Thyroid gland (tissue), 4 donors: ENCODE measurements at regions not wholly inside any gene's neighbourhood (a gene's known extent, or its start where the extent isn't known, plus 50 kb on each side); places are given as distances from the start of the nearest gene placed in this dataset.

Experiments used
- DNase-seq, 2 donors: peaks; one replicate each; pipeline ENCODE4 v3.0.0-alpha.2; 2019
- H3K27ac ChIP-seq, 3 donors: fragments of 200-600 bp; sonication (generic); 1 replicate in 2 of 3; 2 replicates in 1 of 3; pipeline ENCODE4 v1.5.1; 2016 to 2019; ENCODE audit warnings: mild to moderate bottlenecking in 1 of 3, moderate library complexity in 1 of 3
- H3K27me3 ChIP-seq: fragments of 200-600 bp; sonication (generic); one replicate; pipeline ENCODE4 v1.5.1; 2019
- H3K36me3 ChIP-seq, 2 donors: fragments of 200-600 bp; sonication (generic); one replicate each; pipeline ENCODE4 v1.5.1; 2016 to 2019
- H3K4me1 ChIP-seq, 2 donors: fragments of 200-600 bp; sonication (generic); one replicate each; pipeline ENCODE4 v1.5.1; 2017 to 2019
- H3K4me3 ChIP-seq, 3 donors: fragments of 200-600 bp; sonication (generic); replicated peaks in 1 of 3; 1 replicate in 2 of 3; 2 replicates in 1 of 3; pipeline ENCODE4 v1.5.1; 2016; ENCODE audit warnings: mild to moderate bottlenecking in 1 of 3
- H3K9me3 ChIP-seq: fragments of 200-600 bp; sonication (generic); one replicate; pipeline ENCODE4 v1.5.1; 2017
- POLR2A ChIP-seq, 2 donors: fragments of 450-650 bp; IDR thresholded peaks; one replicate each; pipeline ENCODE4 v1.6.1; 2017; ENCODE audit warnings: antibody characterized with exemption in 2 of 2, mild to moderate bottlenecking in 2 of 2, moderate library complexity in 1 of 2
- WGBS, 2 donors: methylation state at CpG; one replicate each; pipeline ENCODE4 v1.1.5; 2017; 5-methylcytosine and 5-hydroxymethylcytosine counted together
- intact Hi-C: fragments of 100-400 bp; cut with DNase I; formaldehyde crosslinking; loops from one replicate; pipeline ENCODE4 v1.15.1; 2023
- TF ChIP-seq, protein P1 (sequence below), 6 experiments: fragments of 200-600 bp in 3 of 6; fragments of 450-650 bp in 3 of 6; sonication (generic) in 3 of 6; IDR thresholded peaks; one replicate each; pipeline ENCODE4 v1.5.1; 2016 to 2019; ENCODE audit warnings: antibody characterized with exemption in 6 of 6, mild to moderate bottlenecking in 2 of 6, inconsistent platforms in 1 of 6, moderate library complexity in 1 of 6

DNA sequence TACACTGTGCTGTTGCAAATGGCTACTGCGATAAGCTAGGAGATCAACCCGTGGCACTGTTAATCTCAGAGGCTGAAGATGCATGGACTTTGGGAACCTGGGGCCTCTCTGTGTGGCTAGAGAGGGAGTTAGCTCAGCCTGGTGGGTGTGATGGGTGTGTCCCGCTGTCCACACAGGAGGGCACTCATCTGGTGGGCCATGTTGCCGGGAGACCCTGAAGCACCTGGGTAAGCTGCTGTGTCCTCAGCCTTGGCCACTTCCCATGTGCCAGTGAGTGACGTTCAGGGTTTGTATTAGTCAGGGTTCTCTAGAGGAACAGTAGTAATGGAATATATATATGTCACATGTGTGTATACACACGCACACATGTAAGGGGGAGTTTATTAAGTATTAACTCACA lies 132.7 kb downstream of the ERMARD start:
- intact Hi-C loops: no loop called here
- Histone ChIP-seq H3K27me3 (no peaks in the 10 kb centered on the region), H3K27ac (no peak overlapping the region), H3K9me3 (no peaks in the 10 kb centered on the region), H3K4me1 (no peaks in the 10 kb centered on the region), H3K36me3 (no peaks in the 10 kb centered on the region), H3K4me3 (no peak overlapping the region)
- no peak for DNase-seq
- 80 to 86% methylated on average over 5 to 6 of the region's 6 CpGs for WGBS, 2 donors
- TF ChIP-seq, protein P1, sequence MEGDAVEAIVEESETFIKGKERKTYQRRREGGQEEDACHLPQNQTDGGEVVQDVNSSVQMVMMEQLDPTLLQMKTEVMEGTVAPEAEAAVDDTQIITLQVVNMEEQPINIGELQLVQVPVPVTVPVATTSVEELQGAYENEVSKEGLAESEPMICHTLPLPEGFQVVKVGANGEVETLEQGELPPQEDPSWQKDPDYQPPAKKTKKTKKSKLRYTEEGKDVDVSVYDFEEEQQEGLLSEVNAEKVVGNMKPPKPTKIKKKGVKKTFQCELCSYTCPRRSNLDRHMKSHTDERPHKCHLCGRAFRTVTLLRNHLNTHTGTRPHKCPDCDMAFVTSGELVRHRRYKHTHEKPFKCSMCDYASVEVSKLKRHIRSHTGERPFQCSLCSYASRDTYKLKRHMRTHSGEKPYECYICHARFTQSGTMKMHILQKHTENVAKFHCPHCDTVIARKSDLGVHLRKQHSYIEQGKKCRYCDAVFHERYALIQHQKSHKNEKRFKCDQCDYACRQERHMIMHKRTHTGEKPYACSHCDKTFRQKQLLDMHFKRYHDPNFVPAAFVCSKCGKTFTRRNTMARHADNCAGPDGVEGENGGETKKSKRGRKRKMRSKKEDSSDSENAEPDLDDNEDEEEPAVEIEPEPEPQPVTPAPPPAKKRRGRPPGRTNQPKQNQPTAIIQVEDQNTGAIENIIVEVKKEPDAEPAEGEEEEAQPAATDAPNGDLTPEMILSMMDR (IDR thresholded peaks at IDR 0.05): no peak
- TF ChIP-seq POLR2A (IDR thresholded peaks at IDR 0.05): no peak

DNA sequence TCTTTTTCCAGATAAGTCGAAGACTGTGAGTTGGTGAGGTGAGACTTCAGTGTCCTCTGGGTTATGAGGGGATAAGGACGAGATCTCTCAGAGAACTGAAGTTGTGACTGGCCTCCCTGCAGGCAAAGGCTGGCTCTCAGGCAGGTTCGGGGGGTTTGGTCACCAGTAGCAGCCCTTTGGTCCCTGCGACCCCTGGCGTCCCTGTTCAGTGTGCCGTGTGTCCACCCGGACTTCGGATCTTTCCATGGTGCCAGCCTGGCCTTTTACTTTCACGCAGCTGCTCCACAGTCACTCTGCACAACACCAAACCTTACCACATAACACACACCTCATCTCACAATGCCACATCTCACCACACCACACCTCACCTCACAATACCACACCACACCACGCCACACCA lies 131.9 kb downstream of the ERMARD start:
- DNase-seq: no peak
- Histone ChIP-seq H3K9me3 (no peaks in the 10 kb centered on the region), H3K4me1 (no peaks in the 10 kb centered on the region), H3K36me3 (no peaks in the 10 kb centered on the region), H3K27me3 (no peaks in the 10 kb centered on the region), H3K4me3 (no peak overlapping the region), H3K27ac (no peak overlapping the region)
- no peak for TF ChIP-seq POLR2A (IDR thresholded peaks at IDR 0.05)
- TF ChIP-seq, protein P1 (IDR thresholded peaks at IDR 0.05): no peak
- WGBS, 2 donors: 84 to 94% methylated on average over 9 to 10 of the region's 10 CpGs
- intact Hi-C loops: no loop called here

DNA sequence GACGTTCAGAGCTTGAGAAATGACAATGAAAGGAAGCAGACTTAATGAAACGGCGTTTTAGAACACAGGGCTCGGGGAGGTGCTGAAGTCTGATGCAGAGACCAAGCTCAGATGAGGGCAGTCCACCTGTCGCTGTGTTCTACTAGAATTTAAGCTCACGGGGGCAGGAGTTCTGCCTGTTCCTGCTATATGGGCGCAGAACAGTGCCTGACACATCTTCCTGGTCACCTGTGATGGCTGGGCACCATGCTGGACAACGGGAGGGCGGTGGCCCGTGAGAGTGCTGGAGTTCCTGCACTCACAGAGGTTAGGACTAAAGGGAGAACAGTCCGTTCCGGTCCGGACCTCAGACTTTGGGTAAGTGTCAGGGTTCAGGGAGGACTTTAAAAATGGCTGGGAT lies 130.6 kb downstream of the ERMARD start:
- no peak for TF ChIP-seq POLR2A (IDR thresholded peaks at IDR 0.05)
- TF ChIP-seq, protein P1 (IDR thresholded peaks at IDR 0.05): no peak
- H3K4me3 ChIP-seq: no peak overlapping the region
- H3K27me3 ChIP-seq: no peaks in the 10 kb centered on the region
- H3K9me3 ChIP-seq: no peaks in the 10 kb centered on the region
- 75 to 85% methylated on average over 13 of the region's 13 CpGs for WGBS, 2 donors
- intact Hi-C loops: no loop called here
- no peak overlapping the region for H3K27ac ChIP-seq
- H3K36me3 ChIP-seq: no peaks in the 10 kb centered on the region
- DNase-seq: no peak
- H3K4me1 ChIP-seq: no peaks in the 10 kb centered on the region

DNA sequence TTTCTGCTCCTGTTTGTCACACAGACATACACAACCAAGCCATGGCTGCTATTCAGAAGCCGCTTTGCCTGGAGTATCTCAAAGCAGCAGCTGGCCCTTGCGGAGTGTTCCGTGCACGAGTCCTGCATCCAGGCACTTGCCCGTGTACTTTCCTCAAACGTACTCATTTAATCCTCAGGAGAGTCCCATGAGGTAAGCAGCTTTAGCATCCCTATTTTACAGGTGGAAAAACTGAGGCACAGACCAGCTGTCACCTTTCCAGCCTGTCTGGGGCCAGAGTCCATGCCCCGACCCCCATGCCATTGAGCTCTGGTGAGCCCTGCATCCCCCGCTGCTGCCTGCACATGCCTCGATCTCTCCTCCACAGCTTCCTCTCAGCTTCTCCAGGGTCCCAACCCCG lies 130.0 kb downstream of the ERMARD start:
- Histone ChIP-seq H3K9me3 (no peaks in the 10 kb centered on the region), H3K27ac (no peak overlapping the region), H3K27me3 (no peaks in the 10 kb centered on the region), H3K4me1 (no peaks in the 10 kb centered on the region), H3K36me3 (no peaks in the 10 kb centered on the region), H3K4me3 (no peak overlapping the region)
- 80 to 82% methylated on average over 10 of the region's 10 CpGs for WGBS, 2 donors
- TF ChIP-seq, protein P1 (IDR thresholded peaks at IDR 0.05): no peak
- no peak for TF ChIP-seq POLR2A (IDR thresholded peaks at IDR 0.05)
- intact Hi-C loops: no loop called here
- no peak for DNase-seq

DNA sequence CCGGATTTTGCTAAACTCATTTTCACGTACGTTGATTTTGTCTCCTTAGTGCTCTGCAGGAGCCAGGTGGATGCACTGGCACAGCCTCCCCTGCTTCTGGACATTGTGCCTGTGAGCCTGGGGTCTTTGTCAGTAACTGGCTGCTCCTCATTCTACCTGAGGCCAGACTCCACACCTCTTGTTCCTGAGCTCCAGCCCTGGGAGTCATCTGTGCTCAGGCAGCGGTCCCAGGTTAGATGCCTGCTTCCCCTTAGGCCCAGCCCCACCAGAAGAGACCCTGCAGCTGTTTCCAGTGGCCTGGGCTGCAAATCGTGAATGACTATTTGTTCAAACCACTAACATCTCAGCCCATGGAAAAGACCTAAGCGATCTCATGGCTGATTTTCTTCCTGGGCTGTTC lies 129.1 kb downstream of the ERMARD start:
- H3K9me3 ChIP-seq: no peaks in the 10 kb centered on the region
- no peak overlapping the region for H3K4me3 ChIP-seq
- H3K27ac ChIP-seq: no peak overlapping the region
- intact Hi-C loops: no loop called here
- H3K27me3 ChIP-seq: no peaks in the 10 kb centered on the region
- H3K4me1 ChIP-seq: no peaks in the 10 kb centered on the region
- WGBS, 2 donors: 89 to 93% methylated on average over 6 of the region's 6 CpGs
- DNase-seq: no peak
- TF ChIP-seq POLR2A (IDR thresholded peaks at IDR 0.05): no peak
- TF ChIP-seq, protein P1 (IDR thresholded peaks at IDR 0.05): no peak
- H3K36me3 ChIP-seq: no peaks in the 10 kb centered on the region
